ENCODE measurements at regions not wholly inside any gene's neighbourhood (a gene's known extent, or its start where the extent isn't known, plus 50 kb on each side); places are given as distances from the start of the nearest gene placed in this dataset.

DNA sequence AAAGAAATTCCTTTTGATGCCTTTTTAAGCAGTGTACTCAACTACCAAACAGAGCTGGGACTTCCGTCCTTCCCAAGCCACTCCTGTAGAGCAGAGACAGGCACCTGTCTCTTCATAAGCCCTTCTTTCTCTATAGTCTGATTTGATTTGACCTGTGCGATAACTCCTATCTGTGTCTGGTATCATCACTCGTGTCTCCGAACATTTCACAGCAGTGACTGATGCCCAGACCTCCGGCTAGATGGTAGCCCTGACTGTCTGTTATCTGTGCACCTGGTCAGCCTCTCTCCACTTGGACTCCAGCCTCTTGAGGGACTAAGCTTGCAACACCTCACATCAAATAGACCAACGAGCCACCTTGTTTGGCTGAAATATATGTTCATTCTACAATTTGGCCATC is 316.2 kb upstream of the ZNF507 start:
- CTCF ChIA-PET: interaction anchor here (0.6 kb wide), 1 partner anchor 1428 kb away, joined by 3 read pairs; no protein-coding TSS in a partner anchor
- Mint-ChIP-seq H3K9me3 (ENCODE audit: unreplicated experiment) (peaks cover 41% of the 10 kb centered on the region), H3K4me3 (ENCODE audit: unreplicated experiment) (no peak overlapping the region), H3K27me3 (ENCODE audit: insufficient read depth, unreplicated experiment) (no peaks in the 10 kb centered on the region), H3K27ac (ENCODE audit: low read depth, unreplicated experiment) (no peak overlapping the region), H3K36me3 (ENCODE audit: insufficient read depth, unreplicated experiment) (no peaks in the 10 kb centered on the region), H3K4me1 (ENCODE audit: insufficient read depth, unreplicated experiment) (no peaks in the 10 kb centered on the region)
- DNase-seq (ENCODE audit: unreplicated experiment): no peak
- no peak for TF ChIP-seq CTCF (IDR thresholded peaks at IDR 0.05; ENCODE audit: unreplicated experiment)
- no TSS peak for BruUV-seq (replicated peaks)
- intact Hi-C loops (cut with micrococcal nuclease): no loop called here
- POLR2A ChIA-PET: no interaction called here

GRCh38 chr19:32032561-32032960 is 312.8 kb upstream of the ZNF507 start:
- H3K36me3 Mint-ChIP-seq (ENCODE audit: insufficient read depth, unreplicated experiment): no peaks in the 10 kb centered on the region
- intact Hi-C loops (cut with micrococcal nuclease): no loop called here
- ChIA-PET CTCF (interaction anchor here (0.6 to 0.7 kb wide), 2 partner anchors 12 to 19 kb away, joined by 3 to 4 read pairs; no protein-coding TSS in a partner anchor), POLR2A (no interaction called here)
- BruUV-seq (replicated peaks): no TSS peak
- H3K9me3 Mint-ChIP-seq (ENCODE audit: unreplicated experiment): peaks cover 34% of the 10 kb centered on the region
- H3K27ac Mint-ChIP-seq (ENCODE audit: low read depth, unreplicated experiment): no peak overlapping the region
- no peak for DNase-seq (ENCODE audit: unreplicated experiment)
- H3K27me3 Mint-ChIP-seq (ENCODE audit: insufficient read depth, unreplicated experiment): no peaks in the 10 kb centered on the region
- H3K4me1 Mint-ChIP-seq (ENCODE audit: insufficient read depth, unreplicated experiment): no peaks in the 10 kb centered on the region
- no peak for TF ChIP-seq CTCF (IDR thresholded peaks at IDR 0.05; ENCODE audit: unreplicated experiment)
- no peak overlapping the region for H3K4me3 Mint-ChIP-seq (ENCODE audit: unreplicated experiment)

DNA sequence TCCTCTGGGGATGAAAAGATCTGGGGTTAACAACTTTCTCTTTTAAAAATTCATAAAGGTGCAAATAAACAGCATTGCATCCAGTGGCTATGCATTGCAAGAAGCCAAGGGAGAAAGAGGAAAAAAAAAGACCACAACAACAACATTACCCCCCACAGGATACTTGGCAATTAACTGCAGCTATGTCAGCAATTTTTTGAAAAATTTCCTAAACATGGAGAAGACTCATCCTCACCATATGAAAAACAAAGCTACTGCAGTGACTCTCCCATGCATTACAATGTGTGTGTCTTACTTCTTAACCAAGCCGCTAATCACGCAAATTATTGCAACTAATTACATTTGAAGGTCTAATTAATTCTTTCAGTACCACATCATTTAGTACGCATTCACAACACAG is 309.8 kb upstream of the ZNF507 start:
- Mint-ChIP-seq H3K4me1 (ENCODE audit: insufficient read depth, unreplicated experiment) (no peaks in the 10 kb centered on the region), H3K27me3 (ENCODE audit: insufficient read depth, unreplicated experiment) (no peaks in the 10 kb centered on the region), H3K4me3 (ENCODE audit: unreplicated experiment) (no peak overlapping the region), H3K9me3 (ENCODE audit: unreplicated experiment) (peaks cover 37% of the 10 kb centered on the region), H3K36me3 (ENCODE audit: insufficient read depth, unreplicated experiment) (no peaks in the 10 kb centered on the region), H3K27ac (ENCODE audit: low read depth, unreplicated experiment) (no peak overlapping the region)
- no TSS peak for BruUV-seq (replicated peaks)
- intact Hi-C loops (cut with micrococcal nuclease): no loop called here
- ChIA-PET POLR2A (no interaction called here), CTCF (no interaction called here)
- TF ChIP-seq CTCF (IDR thresholded peaks at IDR 0.05; ENCODE audit: unreplicated experiment): no peak
- DNase-seq (ENCODE audit: unreplicated experiment): no peak

- intact Hi-C loops (cut with micrococcal nuclease): no loop called here
- no peak for TF ChIP-seq CTCF (IDR thresholded peaks at IDR 0.05; ENCODE audit: unreplicated experiment)
- ChIA-PET POLR2A (no interaction called here), CTCF (no interaction called here)
- Mint-ChIP-seq H3K4me1 (ENCODE audit: insufficient read depth, unreplicated experiment) (no peaks in the 10 kb centered on the region), H3K27me3 (ENCODE audit: insufficient read depth, unreplicated experiment) (no peaks in the 10 kb centered on the region), H3K27ac (ENCODE audit: low read depth, unreplicated experiment) (no peak overlapping the region), H3K36me3 (ENCODE audit: insufficient read depth, unreplicated experiment) (no peaks in the 10 kb centered on the region), H3K9me3 (ENCODE audit: unreplicated experiment) (peaks cover 26% of the 10 kb centered on the region), H3K4me3 (ENCODE audit: unreplicated experiment) (no peak overlapping the region)
- BruUV-seq (replicated peaks): no TSS peak
- no peak for DNase-seq (ENCODE audit: unreplicated experiment)
Observed at GRCh38 chr19:32038021-32038920, 307.1 kb upstream of the ZNF507 start.
